ENCODE measurements at regions not wholly inside any gene's neighbourhood (a gene's known extent, or its start where the extent isn't known, plus 50 kb on each side); places are given as distances from the start of the nearest gene placed in this dataset.

DNA sequence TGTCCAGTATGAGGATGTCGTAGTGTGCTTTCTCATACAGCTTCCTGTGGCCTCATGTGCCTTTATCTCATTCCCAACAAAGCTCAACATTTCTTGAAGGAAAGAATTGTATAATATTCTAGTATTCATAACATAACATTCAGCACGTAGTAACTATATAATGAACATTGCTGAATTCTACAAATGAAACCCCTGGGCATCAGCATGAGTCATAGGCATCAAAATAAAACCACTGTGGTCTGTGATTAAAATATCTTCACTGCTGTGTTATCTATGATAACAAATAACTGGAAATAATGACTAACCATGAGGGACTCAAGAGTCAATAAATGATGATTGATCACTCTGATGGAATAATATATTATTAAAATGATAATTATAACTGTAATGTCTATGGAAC lies 255.2 kb downstream of the EMP1 start:
- DNase-seq (ENCODE audit: low read depth in 4 of 4, low spot score in 2 of 4) = no peak

DNA sequence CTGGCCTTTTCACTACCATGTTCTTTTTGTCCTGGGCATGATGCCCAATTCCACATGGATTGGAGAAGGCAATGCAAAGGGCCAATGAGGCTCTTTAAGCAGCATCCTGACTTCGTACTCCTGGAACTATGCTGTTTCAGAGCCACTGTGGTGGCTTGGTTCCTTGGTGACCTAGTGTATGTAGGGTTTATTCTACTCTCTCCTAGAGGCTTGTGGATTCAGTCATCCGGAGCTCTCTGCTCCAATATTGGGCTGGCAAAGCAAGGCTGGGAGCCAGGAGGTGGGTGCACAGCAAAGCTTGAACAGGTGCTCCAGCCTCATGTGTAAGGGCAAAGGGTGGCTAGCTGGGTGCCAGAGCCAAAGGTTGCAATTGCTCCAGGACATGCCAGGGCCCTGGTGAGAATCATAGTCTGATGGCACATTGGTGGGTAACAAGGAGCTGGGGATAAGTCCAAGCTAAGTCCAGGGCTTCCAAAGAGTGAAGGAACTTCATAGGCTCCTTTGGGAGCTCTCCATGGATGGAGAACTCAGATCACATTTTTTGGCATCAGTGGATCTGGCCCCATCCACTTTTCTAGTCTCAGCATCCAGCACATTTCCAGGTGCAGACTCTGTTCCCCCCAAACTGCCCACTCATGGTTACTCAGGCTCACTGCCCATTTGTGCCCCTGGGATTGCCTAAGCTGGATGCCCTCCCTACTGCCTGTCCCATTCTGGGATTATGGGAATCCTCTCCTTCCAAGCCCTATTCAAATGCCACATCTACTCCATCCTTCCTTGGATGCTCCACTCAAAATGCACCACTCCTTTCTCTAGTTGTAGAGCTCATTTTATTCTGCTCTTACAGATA lies 253.9 kb downstream of the EMP1 start:
- no peak for DNase-seq (ENCODE audit: low read depth in 4 of 4, low spot score in 2 of 4)

DNA sequence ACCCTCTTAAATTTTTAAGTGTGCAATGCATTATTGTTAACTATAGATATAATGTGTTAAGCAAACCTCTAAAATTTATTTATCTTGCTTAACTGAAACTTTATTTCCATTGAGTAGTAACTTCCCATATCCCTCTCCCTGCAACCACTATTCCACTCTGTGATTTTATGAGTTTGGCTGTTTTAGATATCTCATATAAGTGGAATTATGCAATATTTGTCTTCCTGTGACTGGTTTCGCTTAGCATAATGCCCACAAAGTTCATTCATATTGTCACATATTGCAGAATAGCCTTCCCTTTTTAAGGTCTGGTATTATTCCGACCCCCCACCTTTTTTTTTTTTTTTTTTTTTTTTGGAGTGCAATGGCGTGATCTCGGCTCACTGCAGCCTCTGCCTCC lies 247.6 kb downstream of the EMP1 start:
- DNase-seq (ENCODE audit: low read depth in 4 of 4, low spot score in 2 of 4) = no peak

DNA sequence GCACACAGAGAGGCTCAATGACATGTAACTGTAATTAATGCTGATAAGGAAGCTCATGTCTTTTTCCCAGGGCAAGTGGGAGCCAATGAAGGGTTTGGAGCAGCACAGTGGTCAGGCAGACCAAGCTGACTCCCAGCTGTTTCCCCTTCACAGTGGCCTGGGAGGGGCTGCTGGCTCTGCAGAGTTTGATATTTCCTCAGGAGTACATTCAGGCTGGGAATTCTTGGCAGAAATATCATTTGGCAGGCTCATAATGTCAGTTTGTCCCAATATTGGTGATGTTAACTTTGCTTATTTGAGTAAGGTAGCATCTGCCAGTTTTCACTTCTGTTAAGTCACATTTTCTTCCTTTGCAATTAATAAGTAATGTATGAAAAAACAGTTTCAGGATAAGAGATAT lies 247.0 kb downstream of the EMP1 start:
- DNase-seq (ENCODE audit: low read depth in 4 of 4, low spot score in 2 of 4) = no peak

DNA sequence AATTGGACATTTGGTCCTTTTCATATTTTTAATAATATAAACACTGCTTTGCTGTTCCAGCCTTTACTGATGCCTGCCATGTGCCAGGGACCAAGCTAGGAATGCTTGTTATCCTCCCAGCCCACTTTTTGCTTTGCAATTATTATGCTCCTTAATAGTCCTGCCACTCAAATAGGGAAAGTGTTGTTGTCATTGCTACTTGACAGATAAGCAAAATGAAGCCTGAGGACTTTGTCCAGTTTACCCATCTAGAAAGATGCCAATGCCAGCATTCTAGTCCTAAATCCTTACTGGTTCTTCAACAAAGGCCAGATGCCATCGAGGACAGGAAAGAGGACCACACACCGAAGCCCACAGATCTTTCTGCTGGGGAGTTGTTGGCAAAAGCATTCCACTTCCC lies 246.5 kb downstream of the EMP1 start:
- no peak for DNase-seq (ENCODE audit: low read depth in 4 of 4, low spot score in 2 of 4)

DNA sequence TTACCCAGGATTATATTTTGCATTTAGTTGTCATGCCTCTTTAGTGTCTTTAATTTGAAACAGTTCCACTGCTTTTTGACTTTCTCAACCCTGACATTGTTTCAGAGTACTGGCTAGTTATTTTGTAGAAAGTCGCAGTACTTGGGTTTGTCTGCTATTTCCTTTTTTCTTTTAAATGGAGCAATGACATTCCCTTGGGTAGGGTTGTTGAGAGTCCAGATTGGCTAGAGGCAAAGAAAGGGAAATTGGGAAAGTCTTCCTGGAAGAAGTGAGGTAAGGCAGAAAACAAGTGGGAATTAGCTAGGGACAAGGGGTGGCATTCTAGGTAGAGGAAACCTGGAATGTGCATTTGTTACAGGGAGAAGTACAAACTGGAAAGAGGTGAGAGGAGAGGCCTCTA lies 245.9 kb downstream of the EMP1 start:
- DNase-seq (ENCODE audit: low read depth in 4 of 4, low spot score in 2 of 4) = no peak

DNA sequence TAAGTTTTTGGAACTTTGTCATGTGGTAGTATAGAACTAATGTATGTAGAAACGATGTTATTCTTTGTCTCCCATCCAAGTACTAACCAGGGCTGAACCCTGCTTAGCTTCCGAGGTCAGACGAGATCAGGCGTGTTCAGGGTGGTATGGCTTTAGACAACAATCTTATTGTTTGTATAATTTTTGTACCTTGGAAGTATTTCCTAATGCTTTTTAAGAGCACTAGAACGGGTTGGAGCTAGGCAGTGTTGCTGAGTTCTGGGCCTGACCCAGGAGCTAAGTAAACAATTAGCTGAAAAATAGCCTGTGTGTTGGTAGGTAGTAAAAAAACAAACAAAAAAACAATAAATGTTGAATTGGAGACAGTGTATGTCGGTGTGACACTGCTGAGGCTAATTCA lies 244.3 kb downstream of the EMP1 start:
- DNase-seq (ENCODE audit: low read depth in 4 of 4, low spot score in 2 of 4) = no peak

DNA sequence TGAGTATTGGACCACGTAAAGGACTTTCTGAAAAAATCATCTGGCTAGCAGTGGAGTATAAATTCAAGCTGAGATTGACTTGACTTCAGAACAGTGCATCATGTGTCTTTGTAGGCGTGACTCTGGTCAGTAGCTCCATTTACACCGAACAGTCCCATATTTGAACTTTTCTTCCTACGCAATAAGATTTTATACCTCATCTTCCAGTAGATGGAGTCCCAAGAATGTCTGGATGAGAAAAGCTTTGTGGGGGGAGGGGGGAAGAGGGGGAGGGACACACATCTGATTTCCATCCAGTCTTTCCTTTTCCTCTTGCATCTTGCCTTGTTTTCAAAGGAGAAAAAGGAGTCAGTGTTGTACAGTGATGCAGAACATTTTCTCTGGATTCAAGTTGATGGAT lies 241.0 kb downstream of the EMP1 start:
- no peak for DNase-seq (ENCODE audit: low read depth in 4 of 4, low spot score in 2 of 4)

DNA sequence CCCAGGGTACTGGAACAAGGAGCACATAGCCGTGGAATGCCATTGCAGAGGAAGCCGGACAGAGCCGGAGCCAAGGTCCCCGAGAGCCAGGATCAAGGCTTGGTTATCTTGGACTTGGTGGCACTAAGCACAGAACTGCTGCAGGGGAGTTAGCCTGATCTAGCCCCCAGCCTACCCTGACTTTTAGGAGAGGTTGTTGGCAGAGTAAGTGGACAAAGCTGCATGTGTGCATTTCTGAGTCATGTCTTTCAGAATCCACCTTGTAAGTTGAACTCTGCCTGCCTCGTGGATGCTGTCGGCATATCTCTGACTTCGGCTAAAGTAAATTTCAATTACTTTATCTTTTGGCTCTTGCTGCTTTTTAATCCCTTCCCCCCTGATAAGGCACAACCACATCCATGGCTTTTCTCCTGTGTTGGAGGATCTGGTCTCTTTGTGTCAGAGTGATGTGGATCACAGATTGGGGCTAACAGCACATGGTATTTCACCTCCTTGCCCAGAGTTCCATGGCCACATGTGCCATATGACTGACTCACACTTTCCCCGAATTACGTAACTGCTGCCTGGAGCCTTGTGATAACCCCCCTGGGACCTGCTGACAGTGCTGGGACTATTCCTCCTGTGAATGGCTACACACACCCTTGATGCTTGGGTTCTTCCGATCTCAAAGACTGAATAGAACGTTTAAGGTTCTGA lies 240.3 kb downstream of the EMP1 start:
- no peak for DNase-seq (ENCODE audit: low read depth in 4 of 4, low spot score in 2 of 4)

DNA sequence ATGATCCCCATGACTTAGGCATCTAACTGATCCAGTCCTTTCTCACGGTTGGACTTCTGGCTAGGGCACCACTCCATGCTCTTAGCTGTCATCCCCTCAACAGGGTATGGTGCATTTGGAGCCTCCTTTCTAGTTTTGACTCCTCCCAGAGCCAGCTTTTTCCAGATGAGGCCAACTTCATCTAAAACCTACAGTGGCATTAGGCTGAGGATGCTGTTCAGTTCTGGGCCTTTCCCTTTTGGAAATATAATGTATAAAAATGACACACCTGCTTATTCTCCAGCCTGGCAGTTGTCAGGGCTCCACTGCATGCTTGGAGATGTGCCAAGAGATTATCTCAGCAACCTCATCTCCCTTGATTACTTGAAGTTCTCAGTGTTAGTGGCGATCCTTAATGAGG lies 239.7 kb downstream of the EMP1 start:
- DNase-seq (ENCODE audit: low read depth in 4 of 4, low spot score in 2 of 4) = no peak

DNA sequence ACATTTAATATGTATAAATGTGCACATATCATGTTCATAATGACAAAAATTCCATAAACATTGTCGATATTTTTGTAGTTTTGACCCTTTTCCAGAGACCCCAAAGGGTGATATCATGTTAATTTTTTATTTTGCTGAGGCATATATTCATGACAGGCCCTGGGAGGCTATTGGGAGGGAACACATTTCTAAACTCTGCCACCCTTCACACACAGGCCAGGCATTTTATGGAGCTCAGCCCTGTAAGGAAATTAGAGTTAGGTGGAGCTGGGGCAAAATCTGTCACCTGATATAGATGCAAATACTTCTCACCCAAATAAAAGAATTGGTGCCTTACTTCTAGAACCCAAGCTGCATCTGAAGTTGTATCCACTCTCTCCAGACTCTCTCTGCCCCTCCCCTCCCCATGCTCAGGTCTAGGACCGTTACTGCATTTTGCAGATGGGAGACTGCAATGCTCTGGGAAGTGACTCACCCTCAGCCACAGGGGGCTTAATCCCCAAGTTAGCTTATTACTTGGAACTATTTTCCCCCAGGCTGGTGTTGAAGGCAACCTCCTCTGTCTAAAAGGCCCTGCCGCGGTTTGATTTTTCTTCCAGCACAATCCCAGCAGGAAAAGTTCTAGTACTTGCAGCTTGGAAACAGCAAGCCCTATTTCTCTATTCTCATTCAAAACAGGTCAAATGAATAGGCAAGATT lies 238.9 kb downstream of the EMP1 start:
- DNase-seq (ENCODE audit: low read depth in 4 of 4, low spot score in 2 of 4) = no peak

DNA sequence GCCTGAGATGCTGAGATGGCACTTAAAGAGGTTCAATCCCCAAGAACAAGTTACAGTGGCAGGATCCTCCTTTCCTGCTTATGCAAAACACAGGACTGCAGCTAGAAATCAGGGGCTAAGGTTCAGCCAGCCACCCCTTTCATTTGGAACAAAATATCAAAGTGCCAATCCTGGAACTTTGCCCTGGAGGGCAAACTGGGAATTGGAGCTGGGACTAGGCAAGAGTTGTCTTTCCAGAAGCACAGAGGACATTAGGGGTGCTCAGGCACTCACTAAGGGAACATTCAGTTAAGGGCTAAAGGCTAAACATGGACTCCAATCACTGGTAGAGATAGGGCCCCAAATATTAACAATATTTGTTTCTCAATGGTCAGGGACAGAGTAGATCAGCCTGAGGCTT lies 237.2 kb downstream of the EMP1 start:
- no peak for DNase-seq (ENCODE audit: low read depth in 4 of 4, low spot score in 2 of 4)

DNA sequence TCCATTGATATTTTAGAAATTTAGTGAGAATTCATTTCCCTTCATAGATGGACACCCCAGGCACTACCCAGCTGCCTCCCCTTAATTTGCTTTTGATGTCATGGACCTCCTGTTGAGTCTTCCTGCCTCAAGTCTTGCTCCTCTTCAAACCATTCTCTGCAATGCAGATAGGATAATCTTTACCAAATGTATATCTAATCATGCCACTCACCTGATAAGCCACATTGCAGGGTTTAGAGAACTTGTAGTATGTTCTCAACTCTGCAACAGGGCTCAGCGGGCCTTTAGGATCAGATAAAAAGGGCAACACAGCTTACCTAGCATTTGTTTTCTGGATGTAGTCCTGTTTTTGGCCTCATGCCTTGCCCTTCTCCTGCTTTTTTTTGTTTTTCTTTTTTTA lies 234.5 kb downstream of the EMP1 start:
- DNase-seq (ENCODE audit: low read depth in 4 of 4, low spot score in 2 of 4) = no peak

DNA sequence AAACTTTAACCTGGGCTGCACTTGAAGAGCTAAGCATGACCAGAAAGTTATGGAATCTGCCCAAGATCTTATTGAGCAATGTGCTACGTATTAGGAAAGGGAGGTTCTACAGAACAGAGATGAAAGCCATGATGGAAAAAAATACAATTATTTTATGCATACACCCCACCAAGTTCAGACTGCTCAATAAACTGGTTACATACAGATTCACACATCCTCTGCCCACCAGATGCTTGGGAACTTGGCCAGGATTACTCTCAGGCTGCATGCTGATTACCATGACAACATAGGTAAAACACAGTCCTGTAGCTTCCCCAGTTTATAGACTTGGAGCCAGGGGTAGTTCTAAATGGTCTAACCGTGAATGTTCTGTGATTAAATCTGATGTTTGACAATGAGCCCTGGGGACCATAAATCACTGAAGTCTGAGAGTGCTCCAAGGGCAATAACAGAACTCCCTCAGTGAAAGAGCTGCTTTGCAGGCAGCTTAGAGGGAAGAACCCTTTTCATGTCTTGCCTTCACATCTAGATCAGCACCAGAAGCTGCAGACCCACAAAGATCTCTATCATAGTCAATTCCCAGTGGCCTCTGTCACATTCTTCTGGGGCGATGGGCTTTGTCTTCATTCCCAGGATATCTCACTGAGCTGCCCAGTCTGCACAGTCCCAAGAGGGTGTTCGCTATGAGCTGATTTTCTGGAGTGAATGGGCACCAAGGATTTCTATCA lies 232.2 kb downstream of the EMP1 start:
- DNase-seq (ENCODE audit: low read depth in 4 of 4, low spot score in 2 of 4) = no peak

DNA sequence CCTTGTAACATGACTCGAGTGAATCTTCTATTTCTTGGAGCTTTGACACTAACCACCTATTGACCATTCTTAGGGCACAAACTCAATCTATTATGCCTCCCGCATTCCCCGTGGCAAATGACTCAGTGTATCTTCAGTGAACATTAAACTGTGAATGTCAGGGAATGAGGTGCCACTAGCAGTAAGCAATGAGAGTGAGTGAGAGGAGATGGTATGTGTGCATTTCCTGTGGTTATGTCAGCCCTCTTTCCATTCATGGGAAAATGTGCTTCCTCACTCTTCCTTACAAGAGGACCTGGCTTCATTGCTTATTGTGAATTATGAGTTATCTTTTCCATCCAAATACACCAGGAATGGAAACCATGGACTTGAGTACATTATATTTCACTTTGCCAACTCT lies 229.2 kb downstream of the EMP1 start:
- no peak for DNase-seq (ENCODE audit: low read depth in 4 of 4, low spot score in 2 of 4)

DNA sequence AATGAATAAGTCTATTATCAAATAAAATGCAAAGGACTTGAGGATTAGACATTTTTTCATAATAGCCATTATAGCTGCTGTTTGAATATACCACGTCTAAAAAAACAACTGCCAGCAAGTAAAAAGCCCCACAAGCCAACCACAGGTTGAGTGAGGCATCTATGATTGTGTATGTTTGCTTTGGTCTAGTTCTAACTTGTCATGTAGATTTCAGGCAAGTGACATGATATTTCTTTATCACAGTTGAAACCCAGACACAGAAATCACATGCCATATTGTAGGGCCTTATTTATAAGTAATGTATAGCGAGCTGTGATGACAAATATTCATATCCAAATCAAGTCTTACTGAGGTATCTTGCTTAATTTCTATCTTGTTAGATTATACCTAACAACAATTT lies 225.8 kb downstream of the EMP1 start:
- no peak for DNase-seq (ENCODE audit: low read depth in 4 of 4, low spot score in 2 of 4)

DNA sequence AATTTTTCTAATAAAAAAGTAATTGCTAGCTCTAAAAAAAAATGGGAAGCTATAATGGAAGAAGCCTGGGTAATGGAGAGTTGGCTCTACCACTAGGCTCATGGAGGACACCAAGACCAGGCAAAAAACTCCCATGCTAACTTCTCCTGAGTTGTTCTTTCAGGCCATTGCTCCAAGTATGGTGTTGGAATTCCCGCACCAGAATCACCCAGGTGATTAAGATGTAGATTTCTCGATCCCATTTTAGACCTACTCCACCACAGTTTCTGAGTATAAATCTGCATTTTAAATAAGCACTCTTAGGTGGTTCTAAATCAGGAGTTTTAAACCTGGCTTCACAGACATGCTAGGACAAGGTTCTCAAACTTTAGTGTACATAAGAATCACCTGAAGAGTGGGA lies 221.0 kb downstream of the EMP1 start:
- DNase-seq (ENCODE audit: low read depth in 4 of 4, low spot score in 2 of 4) = no peak

DNA sequence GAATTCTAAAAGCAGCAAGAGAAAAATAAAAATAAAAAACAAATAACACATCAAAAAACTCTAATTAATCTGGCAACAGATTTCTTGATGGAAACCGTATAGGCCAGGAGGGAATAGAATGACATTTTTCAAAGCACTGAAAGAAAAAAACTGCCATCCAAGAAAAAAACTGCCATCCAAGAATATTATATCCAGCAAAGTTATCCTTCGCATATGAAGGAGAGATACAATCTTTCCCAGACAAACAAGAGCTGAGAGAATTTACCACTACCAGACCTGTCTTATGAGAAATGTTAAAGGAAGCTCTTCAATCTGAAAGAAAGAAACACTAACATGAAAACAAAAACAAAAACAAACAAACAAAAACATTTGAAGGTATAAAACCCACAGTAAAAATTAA lies 214.8 kb downstream of the EMP1 start:
- DNase-seq (ENCODE audit: low read depth in 4 of 4, low spot score in 2 of 4) = no peak

DNA sequence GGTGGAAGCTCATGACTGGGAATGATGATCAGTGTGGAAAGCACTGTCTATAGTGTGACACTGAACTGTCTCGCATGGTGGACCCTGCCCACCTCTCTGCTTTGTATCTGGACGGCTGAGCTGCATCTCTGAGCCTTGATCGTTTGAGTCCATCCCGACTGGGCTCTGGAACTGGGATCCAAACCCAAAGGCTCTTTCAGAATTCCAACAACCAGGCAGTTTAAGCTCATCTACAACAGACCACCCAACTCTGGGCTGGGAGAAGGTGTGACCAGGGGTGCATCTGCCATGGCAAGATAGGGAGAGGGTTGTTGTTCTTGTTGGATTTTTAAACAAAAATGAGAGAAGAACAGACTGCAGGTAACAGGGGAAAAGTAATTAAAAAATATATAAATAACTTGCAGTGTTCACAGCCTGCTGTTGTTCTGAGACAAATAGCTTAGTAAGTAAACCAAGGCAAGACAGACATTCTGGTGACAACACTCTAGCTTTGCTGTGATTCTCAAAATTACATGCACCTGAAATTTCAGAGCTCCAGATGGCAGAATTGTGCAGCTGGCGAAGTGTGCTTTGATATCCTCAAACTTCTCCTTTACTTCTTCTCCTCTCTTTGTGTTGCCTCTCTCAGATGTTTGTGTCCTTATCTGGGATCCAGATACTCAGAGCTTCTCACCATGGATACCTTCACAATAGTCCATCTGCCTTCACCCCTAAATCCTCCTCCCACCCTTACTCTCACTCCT lies 209.6 kb downstream of the EMP1 start:
- DNase-seq (ENCODE audit: low read depth in 4 of 4, low spot score in 2 of 4) = no peak

Measured in left renal cortex interstitium (tissue), 4 donors.